Stimulated activated CD8-positive, alpha-beta memory T cell treated with anti-CD3 and anti-CD28 coated beads, Interleukin-2, amount 100 ng/mL, for 1 hour (primary cell): ENCODE measurements at regions not wholly inside any gene's neighbourhood (a gene's known extent, or its start where the extent isn't known, plus 50 kb on each side); places are given as distances from the start of the nearest gene placed in this dataset.

Experiments
- DNase-seq, 2 donors: peaks; one replicate each; pipeline ENCODE4 v3.0.0-alpha.2; 2020; ENCODE audit warnings: low read depth in 2 of 2

DNA sequence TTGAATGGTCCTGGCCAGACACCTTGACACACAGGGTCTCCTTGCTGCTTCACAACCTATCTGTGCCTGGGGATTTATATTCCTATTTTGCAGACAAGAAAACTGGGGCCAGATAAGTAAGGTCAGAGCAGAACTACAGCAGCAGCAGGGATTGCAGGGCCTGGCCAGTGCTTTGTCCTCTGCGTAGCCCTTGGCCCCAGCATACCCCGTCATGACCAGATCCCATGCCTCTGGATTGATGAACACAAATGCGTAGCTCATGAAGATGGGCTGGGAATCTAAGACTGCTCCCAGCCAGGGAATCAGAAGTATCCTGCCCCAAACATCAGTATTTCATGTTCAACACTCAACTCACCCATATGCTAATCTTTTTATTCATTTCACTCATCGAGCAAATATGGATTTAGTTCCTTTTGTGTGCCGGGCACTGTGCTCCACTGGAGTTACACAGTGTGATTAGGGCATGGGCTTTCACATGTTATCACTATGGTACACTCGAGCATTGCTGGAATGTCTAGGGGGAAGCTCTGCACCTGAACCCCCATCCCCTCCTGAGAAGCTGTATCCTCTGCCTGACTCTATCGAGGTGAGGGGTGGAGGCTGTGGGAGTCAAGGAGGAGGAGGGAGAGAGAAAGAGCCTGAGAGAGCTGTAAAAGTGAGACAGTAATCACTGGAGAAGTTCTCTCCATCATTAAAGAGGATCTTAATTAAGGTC, 143.3 kb downstream of the CYP26B1 start:
- DNase-seq: no peak

DNA sequence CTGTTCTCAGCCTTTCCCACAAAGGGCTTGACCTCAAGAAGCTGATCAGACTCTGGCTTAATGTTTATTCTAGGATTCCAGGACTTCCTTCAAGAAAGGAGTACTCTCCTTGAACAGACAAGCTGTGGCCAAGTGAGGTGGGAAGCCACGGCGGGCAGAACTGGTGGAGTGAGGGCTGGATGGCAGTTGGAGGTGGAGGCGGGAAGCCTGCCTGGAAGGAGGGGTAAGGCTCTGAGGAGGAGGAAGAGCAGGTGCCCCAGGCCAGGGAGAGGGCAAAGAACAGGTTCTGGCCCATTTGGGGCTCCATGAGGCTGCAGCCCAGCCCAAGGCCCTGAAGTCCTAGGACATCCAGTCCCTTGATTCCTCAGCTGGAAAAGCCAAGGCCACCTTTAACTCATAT, 143.9 kb downstream of the CYP26B1 start:
- DNase-seq: no peak

DNA sequence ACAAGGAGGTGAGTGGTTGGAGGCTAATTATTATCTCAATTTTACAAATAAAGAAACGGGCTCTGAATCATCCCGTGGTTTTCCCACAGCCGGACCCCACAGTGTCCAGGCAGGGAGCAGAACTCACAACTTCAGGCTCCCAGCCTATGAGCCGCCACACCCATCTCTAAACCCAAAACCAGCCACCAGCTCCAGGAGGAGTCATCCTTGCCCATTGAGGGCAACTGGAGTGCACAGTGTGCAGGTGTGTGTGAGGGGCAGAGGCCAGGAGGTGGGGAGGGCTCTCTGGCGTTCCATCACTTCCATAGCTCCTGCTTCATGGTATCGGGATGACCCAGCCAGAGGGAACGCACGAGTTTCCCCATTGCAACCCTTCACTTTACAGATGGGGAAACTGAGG, 144.5 kb downstream of the CYP26B1 start:
- no peak for DNase-seq

DNA sequence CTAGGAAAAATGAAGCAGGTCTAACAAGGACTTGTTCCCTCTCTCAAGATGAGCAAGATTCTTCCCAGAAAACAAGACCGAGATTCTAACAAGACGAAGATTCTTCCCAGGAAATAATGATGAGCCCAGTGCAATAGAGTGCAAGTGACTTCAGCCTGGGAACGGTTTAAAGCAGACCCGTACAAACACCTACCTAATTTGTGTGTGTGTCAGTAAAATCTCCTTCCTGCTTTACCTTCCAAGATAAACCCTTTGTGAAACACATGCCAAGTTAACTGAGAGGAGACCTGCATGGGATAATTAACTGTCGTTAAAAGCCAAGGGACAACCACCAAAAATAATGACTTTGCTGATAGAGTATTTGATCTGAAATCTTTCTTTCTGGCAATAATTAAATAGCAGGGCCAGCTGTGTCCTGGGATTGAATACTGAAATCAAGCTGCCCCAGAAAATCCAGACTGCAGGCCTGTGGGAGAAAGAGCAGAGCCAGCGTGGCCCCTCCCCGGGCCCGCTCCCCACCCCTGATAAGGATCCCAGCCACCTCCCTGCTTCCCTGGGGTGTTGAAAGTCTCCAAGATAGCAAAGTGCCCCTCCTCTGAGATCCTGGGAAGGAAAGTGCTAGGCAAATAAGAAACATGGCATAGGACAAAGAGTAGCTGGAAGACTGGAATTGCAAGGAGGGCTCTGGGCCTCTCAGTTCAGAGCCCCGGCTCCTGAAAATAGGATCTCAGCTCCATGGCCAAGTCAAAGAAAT, 145.5 kb downstream of the CYP26B1 start:
- no peak for DNase-seq

DNA sequence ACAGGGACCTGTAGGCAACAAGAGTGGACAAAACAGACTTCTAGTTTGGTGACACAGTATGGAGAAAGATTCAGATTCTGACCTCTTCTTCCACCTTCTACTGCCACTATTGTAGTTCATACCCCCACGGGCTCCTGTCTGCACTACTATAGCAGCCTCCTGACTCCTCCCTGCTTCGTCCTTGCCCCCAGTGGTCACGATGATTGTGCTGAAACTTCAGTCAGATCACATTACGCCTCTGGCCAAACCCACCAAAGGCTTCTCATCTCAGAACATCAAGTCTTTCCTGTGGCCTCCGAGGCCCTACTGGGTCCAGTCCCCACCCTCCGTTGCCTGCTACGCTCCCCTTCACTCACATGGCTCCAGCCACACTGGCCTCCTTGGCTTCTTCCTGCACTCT, 147.6 kb downstream of the CYP26B1 start:
- DNase-seq: no peak

DNA sequence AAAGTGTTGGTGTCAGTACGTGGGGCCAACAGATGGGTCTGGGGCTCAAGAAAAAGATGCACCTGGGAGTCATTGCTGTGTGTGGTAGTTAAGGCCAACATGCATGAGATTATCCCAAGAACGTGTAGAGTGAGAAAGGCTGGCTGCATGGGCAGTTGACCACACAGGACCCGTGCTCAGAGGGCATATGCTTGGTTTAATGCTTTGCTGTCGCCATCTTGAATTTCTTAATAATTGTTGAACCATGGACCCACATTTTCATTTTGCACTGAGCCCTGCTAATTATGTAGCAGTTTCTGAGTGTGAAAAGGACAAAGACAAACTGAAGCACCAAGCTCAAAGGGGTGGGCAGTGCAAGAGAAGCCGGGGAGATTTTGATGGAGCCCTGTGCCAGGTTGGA, 148.1 kb downstream of the CYP26B1 start:
- no peak for DNase-seq

DNA sequence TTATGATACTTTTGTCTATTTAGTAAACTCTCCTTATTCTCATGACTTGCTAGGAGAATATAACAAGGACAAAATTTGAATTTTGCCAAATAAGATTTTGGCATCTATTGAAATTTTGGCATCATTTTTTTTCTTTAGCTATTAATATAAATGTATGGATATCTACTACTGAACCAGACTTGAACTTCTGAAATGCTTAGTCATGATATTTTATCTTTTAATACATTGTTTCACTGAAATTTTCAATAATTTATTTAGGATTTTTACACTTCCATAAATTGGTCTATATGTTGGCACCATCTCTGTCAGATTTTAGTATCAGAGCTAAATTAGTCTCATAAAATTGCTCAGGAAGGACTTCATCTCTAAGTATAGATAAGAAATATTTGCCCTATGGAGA, 149.8 kb downstream of the CYP26B1 start:
- no peak for DNase-seq

DNA sequence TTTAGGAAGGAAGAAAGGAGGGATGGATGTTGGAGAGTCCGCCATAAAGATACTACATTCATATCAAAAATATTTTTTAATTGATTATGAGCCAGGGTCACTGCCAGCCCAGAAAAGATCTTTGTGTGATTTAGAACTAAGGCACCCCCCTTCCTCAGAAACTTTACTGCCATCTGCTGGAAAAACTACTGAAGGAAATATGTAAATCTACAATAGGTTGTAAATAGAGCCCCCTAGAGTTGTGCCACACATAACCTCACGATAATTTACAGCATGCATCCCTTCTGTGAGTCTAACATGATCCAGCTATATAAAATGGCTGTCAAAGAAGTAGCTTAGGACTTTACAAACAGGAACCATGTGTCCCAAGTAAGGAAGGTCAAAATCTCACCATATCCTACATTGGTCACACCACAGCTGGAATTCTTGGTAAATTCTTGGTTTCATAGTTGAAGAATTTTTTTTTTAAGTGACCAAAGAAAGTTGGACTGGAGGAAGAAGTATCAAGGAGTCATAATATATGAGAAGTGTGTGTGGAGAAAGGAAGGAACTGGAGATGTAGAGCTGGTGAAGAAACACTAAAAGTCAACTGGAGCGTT, 152.5 kb downstream of the CYP26B1 start:
- no peak for DNase-seq

DNA sequence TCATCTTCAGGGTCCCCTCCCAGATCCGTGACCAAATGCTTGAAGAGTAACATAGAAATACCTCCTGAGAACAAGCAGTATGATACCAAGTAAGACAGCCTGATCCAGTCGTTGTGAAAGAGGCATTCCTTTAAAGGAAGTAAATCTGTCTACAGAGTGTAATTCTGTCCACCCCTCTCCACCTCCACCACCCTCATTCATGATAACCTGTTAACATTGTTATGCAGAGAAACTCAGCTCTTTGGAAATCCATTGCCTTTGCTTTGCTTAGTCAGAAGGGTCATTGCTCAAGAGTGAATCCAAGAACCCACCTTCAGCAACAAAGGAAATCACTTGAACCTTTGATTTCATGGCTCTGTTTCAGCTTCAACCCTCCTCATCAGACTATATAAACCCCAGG, 155.6 kb downstream of the CYP26B1 start:
- DNase-seq: no peak

DNA sequence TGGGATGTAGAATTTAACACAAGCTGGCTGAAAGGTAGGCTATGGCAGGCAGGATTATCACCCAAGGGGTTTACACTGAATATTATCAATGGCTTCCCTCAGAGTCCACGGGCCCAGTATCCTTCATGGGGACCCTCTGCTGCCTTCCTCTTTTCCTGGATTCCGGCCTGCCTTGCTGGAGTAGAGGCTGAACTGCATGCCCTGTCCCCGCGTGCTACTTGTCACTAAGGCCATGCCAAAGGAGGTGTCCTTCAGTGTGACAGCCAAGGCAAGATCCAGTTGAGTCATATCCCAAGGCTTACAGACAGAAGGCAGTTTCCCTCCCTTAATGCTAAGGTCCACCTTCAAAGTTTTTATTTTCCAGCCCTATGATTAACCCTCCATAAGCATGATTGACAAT, 156.3 kb downstream of the CYP26B1 start:
- no peak for DNase-seq

DNA sequence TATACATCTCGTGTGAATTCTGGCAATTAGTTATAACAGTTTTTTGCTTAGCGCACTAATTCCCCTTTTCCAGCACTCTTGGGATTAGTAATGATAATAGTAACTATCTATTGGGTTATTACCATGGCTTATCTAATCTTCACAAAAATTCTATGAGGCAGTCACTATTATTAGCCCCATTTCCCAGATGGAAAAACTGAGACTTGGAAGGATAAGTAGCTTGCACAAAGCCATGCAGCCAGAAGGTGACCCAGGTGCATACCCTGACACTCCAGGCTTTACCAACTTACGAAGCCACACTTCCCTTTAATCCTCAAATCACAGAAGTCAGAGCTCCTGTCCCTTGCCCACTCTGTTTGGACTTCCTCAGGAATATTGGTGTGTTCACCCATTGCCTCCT, 156.8 kb downstream of the CYP26B1 start:
- no peak for DNase-seq

DNA sequence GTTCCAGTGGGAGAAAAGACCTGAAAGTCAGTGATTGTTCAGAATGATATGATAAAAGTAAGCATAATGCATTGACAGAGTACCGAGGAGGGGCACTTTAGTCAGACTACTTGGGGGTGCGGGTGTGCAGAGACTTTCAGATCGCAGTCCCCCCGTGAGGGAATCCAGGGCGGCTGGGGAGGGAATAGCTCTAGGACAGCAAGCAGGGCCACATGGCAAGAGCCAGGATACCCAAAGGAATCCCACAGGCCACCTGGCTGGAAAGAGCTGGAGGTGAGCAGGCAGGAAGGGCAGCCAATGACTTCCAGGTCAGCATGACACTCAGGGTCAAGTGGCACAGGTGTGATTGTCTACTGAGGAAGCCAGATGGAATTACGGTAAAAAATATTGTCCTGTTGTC, 157.5 kb downstream of the CYP26B1 start:
- no peak for DNase-seq

DNA sequence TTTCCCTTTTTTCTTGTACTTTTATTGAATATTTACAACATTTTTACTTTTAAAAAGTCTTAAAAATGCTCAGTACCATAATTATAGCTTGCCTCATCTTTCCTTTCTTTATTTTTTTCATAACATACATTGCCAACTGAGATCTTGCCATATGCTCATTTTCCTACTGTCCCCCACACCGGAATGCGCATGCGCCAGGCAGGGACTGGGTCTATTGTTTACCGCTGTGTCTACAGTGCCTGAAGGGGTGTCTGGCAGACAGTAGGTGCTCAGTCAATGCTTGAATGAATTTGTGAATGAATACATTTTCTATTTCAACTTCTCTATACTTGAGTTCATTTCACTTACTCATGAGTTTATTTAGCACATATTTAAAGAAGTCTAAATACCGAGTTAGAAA, 158.0 kb downstream of the CYP26B1 start:
- no peak for DNase-seq

DNA sequence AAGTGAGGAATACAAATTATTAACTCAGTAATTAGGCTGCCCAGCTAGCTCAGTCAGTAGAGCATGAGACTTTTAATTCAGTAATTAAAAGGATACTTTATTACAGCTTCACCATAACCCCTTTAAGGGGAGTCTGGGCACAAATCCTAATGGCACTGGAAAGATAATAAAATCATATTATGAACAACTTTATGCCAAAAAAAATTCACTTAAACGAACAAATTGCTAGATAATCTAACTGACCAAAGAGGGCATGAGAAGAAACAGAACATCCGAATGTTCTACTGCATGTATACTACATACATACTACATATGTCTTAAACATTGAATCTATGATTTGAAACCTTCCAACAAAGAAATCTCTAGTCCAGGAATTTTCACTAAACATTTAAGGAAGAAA, 159.5 kb downstream of the CYP26B1 start:
- no peak for DNase-seq

DNA sequence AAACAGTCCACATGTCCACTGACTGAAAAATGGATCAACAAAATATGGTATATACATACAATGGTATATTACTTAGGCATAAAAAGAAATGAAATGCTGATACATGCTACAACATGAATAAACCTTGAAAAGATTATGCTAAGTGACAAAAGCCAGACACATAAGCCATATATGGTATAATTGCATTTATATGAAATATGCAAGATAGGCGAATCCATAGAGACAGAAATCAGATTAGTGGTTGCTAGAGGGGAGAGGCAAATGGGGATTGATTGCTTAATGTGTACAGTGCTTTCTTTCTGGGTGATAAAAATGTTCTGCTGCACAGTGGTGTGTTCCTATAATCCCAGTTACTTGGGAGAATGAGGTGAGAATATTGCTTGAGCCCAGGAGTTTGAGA, 171.0 kb downstream of the CYP26B1 start:
- DNase-seq: no peak

DNA sequence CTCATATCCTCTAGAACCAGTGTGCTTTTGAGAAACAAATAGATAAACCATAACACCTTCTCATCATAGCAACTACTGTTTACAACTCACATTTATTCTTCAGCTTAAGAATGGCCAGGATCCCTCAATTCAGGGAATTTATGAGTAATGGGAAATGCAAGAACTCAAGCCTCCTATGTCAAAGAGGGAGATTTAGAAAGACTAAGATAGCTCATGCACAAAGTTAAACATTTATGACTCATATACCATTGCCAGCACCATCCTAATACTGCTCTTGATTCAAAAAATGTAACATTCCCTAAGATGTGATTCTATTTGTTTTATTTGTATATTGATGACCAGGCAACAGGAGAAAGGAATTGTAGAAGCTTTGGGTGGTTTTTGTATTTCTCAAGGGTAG, 172.8 kb downstream of the CYP26B1 start:
- no peak for DNase-seq

DNA sequence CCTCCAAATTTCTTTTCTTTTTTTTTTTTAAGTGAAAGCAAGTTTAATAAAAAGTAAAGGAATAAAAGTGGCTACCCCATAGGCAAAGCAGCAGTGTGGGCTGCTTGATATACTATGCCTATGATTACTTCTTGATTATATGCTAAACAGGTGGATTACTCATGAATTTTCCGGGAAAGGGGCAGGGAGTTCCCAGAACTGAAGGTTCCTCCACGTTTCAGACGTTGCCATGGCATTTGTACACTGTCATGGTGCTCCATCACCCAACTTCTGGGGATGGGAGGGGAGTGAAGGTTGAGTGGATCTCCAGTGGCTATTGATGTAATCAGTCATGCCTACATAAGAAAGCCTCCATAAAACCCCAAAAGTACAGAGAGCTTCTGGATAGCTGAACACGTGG, 176.2 kb downstream of the CYP26B1 start:
- no peak for DNase-seq

DNA sequence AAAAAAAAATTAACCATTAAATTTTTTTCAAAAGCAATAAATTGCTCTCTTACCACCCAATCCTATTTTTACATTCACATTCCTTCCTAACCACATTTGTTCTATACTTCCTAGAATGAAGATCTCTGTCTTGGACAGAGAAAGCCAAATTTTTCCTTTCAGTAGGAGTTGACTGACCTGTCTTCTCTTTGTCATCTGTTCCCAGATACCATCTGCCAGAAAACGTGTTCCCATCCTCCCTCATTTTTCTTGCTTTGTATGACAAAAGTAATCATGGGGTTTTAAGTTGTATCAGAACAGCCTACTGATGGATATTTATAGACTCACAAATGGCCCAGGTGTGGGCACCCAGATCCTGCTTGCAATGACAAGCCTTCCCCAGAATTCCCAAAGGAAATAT, 182.1 kb downstream of the CYP26B1 start:
- DNase-seq: no peak

DNA sequence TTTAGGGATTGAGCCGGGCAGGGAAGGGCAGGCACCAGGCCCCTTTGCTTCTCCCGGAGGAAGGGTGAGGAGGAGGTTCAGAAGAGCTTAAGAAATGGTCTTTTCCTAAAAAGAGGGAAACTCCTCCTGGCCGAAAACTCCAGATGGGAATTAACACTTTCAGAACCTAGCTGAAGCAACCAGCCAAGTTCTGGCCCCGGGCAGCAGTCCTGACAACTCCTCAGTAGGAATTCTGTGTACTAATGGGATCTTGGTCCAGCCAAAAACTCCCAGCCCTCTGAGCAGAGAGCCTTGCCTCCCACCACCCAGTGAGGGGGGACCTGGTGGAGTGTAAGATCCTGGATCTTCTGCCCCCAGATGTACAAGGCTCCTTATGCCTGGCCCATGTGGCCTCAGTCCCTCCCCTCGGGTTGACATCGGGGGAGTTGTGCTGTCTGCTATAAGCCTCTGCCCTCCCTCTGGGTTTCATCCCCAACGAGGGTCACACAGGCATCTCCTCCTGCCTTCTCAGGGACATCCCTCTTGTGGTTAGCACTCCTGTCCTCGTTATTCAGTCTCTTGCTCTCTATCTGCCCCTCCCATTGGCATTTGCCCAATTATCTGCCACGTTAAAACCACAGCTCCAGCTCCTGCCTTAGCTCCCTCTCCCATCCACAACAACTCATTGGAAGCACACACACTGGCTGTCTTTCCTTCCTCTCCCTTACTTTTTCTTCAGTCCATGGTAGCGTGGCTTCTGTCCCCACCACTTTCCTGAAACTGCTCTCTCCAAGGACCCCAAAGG, 184.6 kb downstream of the CYP26B1 start:
- no peak for DNase-seq

DNA sequence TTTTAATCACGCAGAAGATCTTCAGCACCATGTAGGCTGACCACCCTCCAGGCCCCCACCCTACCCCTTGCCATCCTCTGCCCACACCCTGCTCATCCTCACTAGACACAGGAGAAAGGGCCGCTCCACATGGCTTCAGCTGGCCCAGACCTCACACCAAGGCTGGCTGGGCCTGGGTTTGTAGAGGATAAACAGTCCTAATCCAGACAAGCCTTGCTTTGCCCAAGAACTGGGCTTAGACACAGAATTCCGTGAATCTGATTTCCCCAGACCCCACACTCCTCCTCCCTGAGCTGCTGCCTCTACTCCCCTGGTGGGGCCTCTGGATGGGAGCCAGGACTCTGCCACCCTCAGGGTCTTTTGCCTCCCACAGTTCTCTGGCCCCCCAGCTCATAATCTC, 185.3 kb downstream of the CYP26B1 start:
- DNase-seq: no peak

DNA sequence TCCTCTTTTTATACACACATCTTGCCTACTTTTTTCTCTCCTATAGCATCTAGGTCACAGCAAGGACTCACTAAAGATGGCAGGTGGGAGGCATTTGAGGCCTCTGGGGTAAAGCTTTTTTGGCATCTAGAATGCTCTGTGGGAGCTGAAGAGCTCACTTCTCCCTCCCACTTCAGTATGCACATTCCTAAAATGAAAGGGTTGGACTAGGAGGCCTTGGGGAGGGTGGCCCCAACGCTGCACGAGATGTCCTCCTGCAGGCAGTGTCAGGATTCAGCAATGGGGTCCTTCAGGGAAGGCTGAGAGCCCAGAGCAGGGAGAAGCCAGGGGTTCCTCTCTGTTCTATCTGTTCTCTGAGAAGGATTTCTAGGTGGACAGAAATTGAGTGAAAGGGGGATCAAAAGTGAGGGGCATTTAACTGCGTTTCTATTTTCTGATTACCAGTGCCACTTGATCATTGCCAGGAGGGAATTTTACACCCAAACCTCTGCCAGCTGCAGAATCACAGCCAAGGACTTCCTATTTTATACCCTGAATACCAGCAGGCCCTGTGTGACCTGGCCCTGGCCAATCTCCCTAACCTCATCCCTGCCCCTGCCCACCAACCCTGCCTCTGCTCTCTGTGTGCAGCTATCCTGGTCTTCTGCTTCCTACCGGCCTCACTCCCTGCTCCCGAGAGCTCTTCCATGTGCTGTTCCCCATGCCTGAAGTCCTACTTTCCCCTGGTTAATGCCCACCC, 186.2 kb downstream of the CYP26B1 start:
- DNase-seq: no peak

DNA sequence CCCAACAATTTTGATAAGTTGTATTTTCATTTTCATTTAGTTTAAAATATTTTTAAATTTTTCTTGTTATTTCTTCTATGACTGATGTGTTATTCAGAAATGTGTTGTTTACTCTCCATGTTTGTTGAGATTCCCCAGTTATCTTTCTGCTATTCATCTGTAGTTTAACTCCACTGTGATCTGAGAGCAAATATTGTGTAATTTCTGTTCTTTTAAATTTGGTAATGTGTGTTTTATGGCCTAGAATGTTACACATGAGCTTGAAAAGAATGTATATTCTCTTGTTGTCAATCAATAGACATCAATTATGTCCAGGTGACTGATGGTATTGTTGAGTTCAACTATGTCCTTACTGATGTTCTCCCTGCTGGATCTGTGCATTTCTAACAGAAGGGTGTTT, 188.2 kb downstream of the CYP26B1 start:
- DNase-seq: no peak
